T-cell (primary cell): ENCODE measurements at regions not wholly inside any gene's neighbourhood (a gene's known extent, or its start where the extent isn't known, plus 50 kb on each side); places are given as distances from the start of the nearest gene placed in this dataset.

Source experiments
- ATAC-seq, 4 experiments: fragments of 200-7000 bp in 3 of 4; fragments of 150-1000 bp in 1 of 4; cut with Tn5 transposase; replicated peaks in 1 of 4; 1 replicate in 3 of 4; 2 replicates in 1 of 4; pipeline ENCODE4 v1.10.0; 2021; ENCODE audit warnings: moderate library complexity in 3 of 4, mild to moderate bottlenecking in 2 of 4, moderate number of reproducible peaks in 1 of 4
- CTCF ChIA-PET, 2 donors: fragments of 300-600 bp; sonication (Branson Sonifier 250); formaldehyde crosslinking; loops; one replicate each; lab custom pipeline; 2022; ENCODE audit warnings: antibody characterized with exemption in 2 of 2; lab: Charles Lee
- POLR2A ChIA-PET, 2 donors: fragments of 300-600 bp; sonication (Branson Sonifier 250); formaldehyde crosslinking; loops; one replicate each; lab custom pipeline; 2022; ENCODE audit warnings: antibody characterized with exemption in 2 of 2; lab: Charles Lee
- DNase-seq, 35 experiments: peaks; one replicate each; pipeline versions ENCODE4 v3.0.0 to v3.0.0-alpha.2; 2013 to 2023
- H3K27ac ChIP-seq: one replicate; pipeline ENCODE4 v1.5.1; 2013; ENCODE audit warnings: low read length
- H3K27me3 ChIP-seq, 2 experiments: replicated peaks in 1 of 2; 1 replicate in 1 of 2; 2 replicates in 1 of 2; pipeline versions ENCODE4 v1.6.1 to v1.7.0; 2013; ENCODE audit warnings: low read length in 1 of 2, mixed read lengths in 1 of 2; ENCODE audit not compliant: control insufficient read depth in 2 of 2, insufficient read depth in 2 of 2; ENCODE audit errors: extremely low read depth in 1 of 2
- H3K36me3 ChIP-seq, 2 donors: 1 replicate in 1 of 2; 2 replicates in 1 of 2; pipeline versions ENCODE4 v1.6.1 to v1.7.0; 2013; ENCODE audit warnings: low read length in 1 of 2; ENCODE audit not compliant: control insufficient read depth in 2 of 2, insufficient read depth in 1 of 2; ENCODE audit errors: extremely low read depth in 1 of 2
- H3K4me1 ChIP-seq, 2 experiments: 1 replicate in 1 of 2; 2 replicates in 1 of 2; pipeline versions ENCODE4 v1.6.1 to v1.7.0; 2013; ENCODE audit warnings: low read length in 2 of 2, mixed read lengths in 1 of 2; ENCODE audit not compliant: insufficient read depth in 2 of 2, control insufficient read depth in 1 of 2; ENCODE audit errors: extremely low read depth in 1 of 2
- H3K4me3 ChIP-seq, 2 donors: 1 replicate in 1 of 2; 2 replicates in 1 of 2; pipeline versions ENCODE4 v1.5.1 to v1.7.0; 2013; ENCODE audit warnings: mild to moderate bottlenecking in 2 of 2, low read length in 1 of 2, moderate library complexity in 1 of 2; ENCODE audit not compliant: control insufficient read depth in 1 of 2; ENCODE audit errors: extremely low read depth in 1 of 2
- H3K9me3 ChIP-seq: 2 replicates; pipeline ENCODE4 v1.7.0; 2013
- H3K27ac Mint-ChIP-seq, 2 donors: one replicate each; pipeline ENCODE4 v1.8.0; 2020 to 2021; ENCODE audit warnings: mild to moderate bottlenecking in 2 of 2, mixed read lengths in 2 of 2
- H3K27me3 Mint-ChIP-seq, 2 donors: one replicate each; pipeline ENCODE4 v1.8.0; 2021 to 2022; ENCODE audit warnings: mixed read lengths in 2 of 2
- H3K36me3 Mint-ChIP-seq: one replicate; pipeline ENCODE4 v1.8.0; 2021; ENCODE audit warnings: mixed read lengths
- H3K4me1 Mint-ChIP-seq, 3 donors: one replicate each; pipeline ENCODE4 v1.8.0; 2020 to 2022; ENCODE audit warnings: mixed read lengths in 3 of 3, mild to moderate bottlenecking in 1 of 3
- H3K4me3 Mint-ChIP-seq, 3 donors: one replicate each; pipeline ENCODE4 v1.8.0; 2020 to 2022; ENCODE audit warnings: mild to moderate bottlenecking in 3 of 3, mixed read lengths in 3 of 3, moderate library complexity in 3 of 3
- H3K9me3 Mint-ChIP-seq, 3 donors: one replicate each; pipeline ENCODE4 v1.8.0; 2020 to 2022; ENCODE audit warnings: mixed read lengths in 3 of 3
- WGBS: methylation state at CpG from one replicate; pipeline ENCODE4 v1.1.5; 2013; ENCODE audit warnings: missing lambda C conversion rate; ENCODE audit not compliant: insufficient coverage; 5-methylcytosine and 5-hydroxymethylcytosine counted together

DNA sequence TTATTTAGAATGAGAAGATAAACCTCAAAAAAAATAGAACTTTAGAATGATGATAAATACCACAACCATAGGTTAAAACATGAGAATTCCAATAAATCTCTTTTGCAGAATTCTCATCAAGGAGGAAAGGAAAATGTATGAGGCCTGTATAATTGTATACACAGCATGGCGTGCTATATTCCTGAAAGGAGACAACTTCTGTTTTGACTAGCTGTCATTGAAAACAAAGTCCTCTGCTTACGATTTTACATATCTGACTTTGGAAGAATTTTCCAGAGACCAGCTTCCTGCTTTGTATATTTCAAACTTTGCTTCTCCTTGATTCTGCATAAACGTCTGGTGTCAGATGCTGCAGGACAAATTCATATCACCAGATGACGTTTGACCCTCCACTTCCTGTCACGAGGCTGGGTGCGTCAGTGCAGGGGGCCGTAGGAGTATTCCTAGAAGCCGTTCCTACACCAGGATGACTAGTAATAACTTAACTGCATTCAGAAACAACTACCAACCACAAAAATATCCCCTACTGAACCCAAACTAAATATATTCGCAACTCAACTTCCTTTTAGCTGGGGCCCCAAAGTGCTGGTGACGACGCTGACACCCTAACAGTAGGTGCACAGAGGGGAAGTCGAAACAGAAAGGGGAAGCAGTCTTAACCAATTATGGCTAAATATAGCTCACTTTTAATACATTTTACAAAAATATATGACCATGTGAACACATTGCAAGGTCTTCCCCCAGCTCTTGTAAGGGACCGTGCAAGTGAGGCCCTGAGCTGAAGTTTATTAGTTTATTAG is 178.6 kb upstream of the INHBA start:
- 8% methylated on average over 9 of the region's 13 CpGs for WGBS
- Mint-ChIP-seq H3K4me1 (peaks cover 19 to 25% (median 21%) of the 10 kb centered on the region in 3 donors), H3K27ac (peak overlapping the region; percentile 85 to 96), H3K4me3 (peak overlapping the region; percentile 73 to 76 (median 75)), H3K36me3 (no peaks in the 10 kb centered on the region), H3K9me3 (peaks cover 0 to 6% (median 3%) of the 10 kb centered on the region in 3 donors), H3K27me3 (peaks cover 0 to 4% of the 10 kb centered on the region in 2 donors)
- H3K4me3 ChIP-seq = peak overlapping the region; percentile 17 to 28
- peak; percentile 62 to 93 (median 72) for ATAC-seq
- ChIA-PET POLR2A (interaction anchor here in 1 of 2 donors (0.9 to 1.0 kb wide), 2 partner anchors 12 to 1701 kb away, joined by 3 to 5 read pairs; partner anchors contain the start of gene STK17A), CTCF (interaction anchor here (0.6 to 1.3 kb wide), 5 partner anchors 11 to 59 kb away, joined by 3 to 7 read pairs (median 4); no protein-coding TSS in a partner anchor)
- H3K36me3 ChIP-seq = no peaks in the 10 kb centered on the region
- H3K9me3 ChIP-seq = no peaks in the 10 kb centered on the region
- H3K4me1 ChIP-seq = peaks cover 0 to 6% of the 10 kb centered on the region in 2 experiments
- H3K27ac ChIP-seq = peak overlapping the region; percentile 95
- H3K27me3 ChIP-seq = peaks cover 0 to 5% of the 10 kb centered on the region in 2 experiments
- peak in 34 of 35 experiments; percentile 6 to 85 (median 63) for DNase-seq

DNA sequence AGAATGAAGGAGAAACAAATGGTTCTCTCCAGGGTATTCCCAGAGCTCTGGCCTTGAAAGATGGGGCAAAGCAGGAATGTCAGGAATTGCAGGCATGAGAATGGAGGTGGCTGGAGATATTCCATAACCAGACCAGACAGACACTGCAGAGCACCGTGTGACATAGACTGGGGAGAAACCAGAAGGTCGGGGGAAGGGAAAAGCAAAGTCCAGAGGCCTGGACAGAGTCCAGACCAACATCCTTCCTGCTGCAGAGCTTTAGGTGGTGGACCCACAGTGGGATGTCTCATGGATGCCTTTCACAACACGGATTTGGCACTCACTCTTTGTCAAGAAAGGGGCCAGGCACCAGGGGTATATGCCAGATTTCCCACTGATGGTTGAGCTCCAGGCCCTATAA is 177.2 kb upstream of the INHBA start:
- H3K36me3 Mint-ChIP-seq = no peaks in the 10 kb centered on the region
- peaks cover 19 to 25% (median 21%) of the 10 kb centered on the region in 3 donors for H3K4me1 Mint-ChIP-seq
- Histone ChIP-seq H3K27ac (no peak overlapping the region), H3K36me3 (no peaks in the 10 kb centered on the region), H3K9me3 (no peaks in the 10 kb centered on the region), H3K27me3 (no peaks in the 10 kb centered on the region), H3K4me3 (no peak overlapping the region), H3K4me1 (peaks cover 0 to 6% of the 10 kb centered on the region in 2 experiments)
- ATAC-seq = no peak
- WGBS = 70% methylated on average over 3 of the region's 3 CpGs
- no peak for DNase-seq
- peaks cover 0 to 6% (median 3%) of the 10 kb centered on the region in 3 donors for H3K9me3 Mint-ChIP-seq
- no peak overlapping the region for H3K4me3 Mint-ChIP-seq
- POLR2A ChIA-PET = no interaction called here
- CTCF ChIA-PET = no interaction called here
- H3K27me3 Mint-ChIP-seq = peaks cover 9 to 10% of the 10 kb centered on the region in 2 donors
- no peak overlapping the region for H3K27ac Mint-ChIP-seq

DNA sequence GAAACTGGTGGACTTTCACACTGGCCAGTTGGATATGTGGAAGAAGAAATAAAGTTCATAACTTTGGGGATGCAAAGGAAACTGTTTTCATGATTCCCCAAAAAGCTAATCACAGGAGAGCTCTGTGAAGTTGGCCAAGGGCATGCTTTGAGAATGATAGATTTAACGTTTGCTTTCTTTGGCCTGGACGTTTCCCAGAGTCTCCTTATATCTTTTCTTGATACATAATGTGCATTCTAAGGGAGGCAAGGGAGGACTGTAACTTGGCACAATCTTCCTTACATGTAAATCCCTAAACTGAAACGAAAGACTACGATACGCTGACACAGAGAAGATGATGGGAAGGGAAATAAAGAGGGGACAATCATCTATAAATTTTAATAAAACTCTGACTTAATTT is 176.5 kb upstream of the INHBA start:
- Mint-ChIP-seq H3K4me3 (no peak overlapping the region), H3K4me1 (peaks cover 19 to 25% (median 21%) of the 10 kb centered on the region in 3 donors), H3K9me3 (peaks cover 0 to 6% (median 3%) of the 10 kb centered on the region in 3 donors), H3K36me3 (no peaks in the 10 kb centered on the region), H3K27ac (no peak overlapping the region), H3K27me3 (peaks cover 9 to 15% of the 10 kb centered on the region in 2 donors)
- H3K4me1 ChIP-seq = peaks cover 0 to 6% of the 10 kb centered on the region in 2 experiments
- no peak overlapping the region for H3K27ac ChIP-seq
- no peaks in the 10 kb centered on the region for H3K27me3 ChIP-seq
- CTCF ChIA-PET = interaction anchor here in 1 of 2 donors (1.0 kb wide), 1 partner anchor 35 kb away, joined by 3 read pairs; no protein-coding TSS in a partner anchor
- no peaks in the 10 kb centered on the region for H3K9me3 ChIP-seq
- POLR2A ChIA-PET = no interaction called here
- no peak overlapping the region for H3K4me3 ChIP-seq
- ATAC-seq (no peak), DNase-seq (no peak)
- WGBS = no CpG with 5 or more reads among the region's 5 CpGs
- no peaks in the 10 kb centered on the region for H3K36me3 ChIP-seq

DNA sequence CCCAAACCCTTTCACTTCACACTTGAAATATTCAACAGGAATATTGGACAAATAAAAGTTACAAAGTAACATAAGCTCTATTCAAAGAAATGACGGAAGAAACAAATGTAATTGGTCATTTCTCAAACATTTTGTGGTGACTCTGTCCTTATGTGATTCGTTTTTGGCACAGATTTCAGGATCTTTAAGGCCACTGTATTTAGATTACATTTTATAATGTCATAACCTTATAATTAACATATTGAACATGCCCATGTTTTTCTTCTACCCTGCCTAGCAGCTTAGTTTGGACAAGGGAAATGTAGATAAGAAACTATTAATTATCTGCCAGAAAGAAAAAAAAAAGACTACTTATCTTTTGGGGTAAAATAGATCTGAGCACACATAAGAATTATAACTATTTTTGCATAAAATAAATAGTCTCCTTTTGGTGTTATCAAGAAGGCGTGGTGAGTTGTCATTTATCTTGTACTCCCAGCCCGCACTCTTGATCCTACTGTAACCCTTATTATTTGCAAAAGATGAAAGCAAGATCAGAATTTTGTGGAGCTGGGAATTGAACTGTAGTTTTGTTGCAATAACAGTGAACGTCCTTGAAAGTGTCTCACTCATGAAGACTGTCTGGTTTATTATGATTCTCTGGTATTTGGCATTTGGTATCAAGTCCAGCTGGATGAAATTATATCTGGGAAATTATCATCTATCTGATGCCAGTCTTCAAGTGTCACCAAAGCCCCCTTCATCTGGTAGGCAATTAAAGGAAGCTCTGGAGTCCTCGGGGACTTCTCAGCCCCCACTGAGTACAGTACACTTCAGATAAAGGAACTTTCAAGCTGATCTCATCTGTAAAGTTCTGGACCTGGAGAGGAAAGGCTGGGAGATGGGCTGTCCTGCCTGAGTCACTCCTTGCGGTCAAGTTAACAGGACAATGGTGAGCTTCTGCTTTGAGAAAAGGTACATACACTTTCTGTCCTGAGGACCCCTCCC is 175.7 kb upstream of the INHBA start:
- CTCF ChIA-PET = interaction anchor here in 1 of 2 donors (0.7 to 1.0 kb wide), 2 partner anchors 11 to 34 kb away, joined by 3 read pairs; no protein-coding TSS in a partner anchor
- Mint-ChIP-seq H3K4me3 (no peak overlapping the region), H3K4me1 (peaks cover 19 to 25% (median 21%) of the 10 kb centered on the region in 3 donors), H3K9me3 (peaks cover 0 to 6% (median 3%) of the 10 kb centered on the region in 3 donors), H3K27ac (no peak overlapping the region), H3K27me3 (peaks cover 9 to 15% of the 10 kb centered on the region in 2 donors), H3K36me3 (no peaks in the 10 kb centered on the region)
- peaks cover 0 to 6% of the 10 kb centered on the region in 2 experiments for H3K4me1 ChIP-seq
- DNase-seq (no peak), ATAC-seq (no peak)
- 80% methylated on average over 1 of the region's 7 CpGs for WGBS
- H3K27me3 ChIP-seq = no peaks in the 10 kb centered on the region
- H3K9me3 ChIP-seq = no peaks in the 10 kb centered on the region
- H3K36me3 ChIP-seq = no peaks in the 10 kb centered on the region
- no peak overlapping the region for H3K27ac ChIP-seq
- POLR2A ChIA-PET = no interaction called here
- no peak overlapping the region for H3K4me3 ChIP-seq

DNA sequence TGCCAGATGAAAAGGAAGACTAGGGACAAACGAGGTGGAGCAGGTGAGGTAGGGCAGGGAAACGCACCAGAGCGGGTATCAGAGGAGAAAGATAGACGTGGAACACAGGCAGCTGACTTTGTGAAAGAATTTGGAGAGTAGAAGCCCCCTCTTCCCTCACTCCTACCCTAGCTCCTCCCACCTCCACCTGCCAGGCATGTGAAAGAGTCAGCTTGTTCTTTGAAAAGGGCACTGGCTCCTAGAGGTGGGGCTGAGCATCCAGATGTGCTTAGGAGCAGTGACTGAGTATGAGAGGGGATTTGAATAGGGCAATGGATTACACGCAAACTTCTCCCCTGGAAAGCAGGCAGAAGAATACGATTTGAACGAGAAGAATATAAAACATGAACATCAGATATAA is 174.2 kb upstream of the INHBA start:
- ATAC-seq (no peak), DNase-seq (no peak)
- H3K4me3 Mint-ChIP-seq = no peak overlapping the region
- CTCF ChIA-PET = interaction anchor here in 1 of 2 donors (0.5 kb wide), 1 partner anchor 72 kb away, joined by 4 read pairs; no protein-coding TSS in a partner anchor
- POLR2A ChIA-PET = no interaction called here
- no peak overlapping the region for H3K27ac Mint-ChIP-seq
- H3K9me3 ChIP-seq = no peaks in the 10 kb centered on the region
- peaks cover 0 to 3% of the 10 kb centered on the region in 2 experiments for H3K4me1 ChIP-seq
- WGBS = no CpG with 5 or more reads among the region's 7 CpGs
- H3K36me3 ChIP-seq = no peaks in the 10 kb centered on the region
- no peaks in the 10 kb centered on the region for H3K36me3 Mint-ChIP-seq
- peaks cover 9 to 15% of the 10 kb centered on the region in 2 donors for H3K27me3 Mint-ChIP-seq
- H3K27me3 ChIP-seq = no peaks in the 10 kb centered on the region
- no peak overlapping the region for H3K4me3 ChIP-seq
- no peak overlapping the region for H3K27ac ChIP-seq
- H3K4me1 Mint-ChIP-seq = peaks cover 10 to 15% (median 11%) of the 10 kb centered on the region in 3 donors
- H3K9me3 Mint-ChIP-seq = peaks cover 0 to 6% (median 3%) of the 10 kb centered on the region in 3 donors
